GM18508 (cell line): ENCODE measurements at regions not wholly inside any gene's neighbourhood (a gene's known extent, or its start where the extent isn't known, plus 50 kb on each side); places are given as distances from the start of the nearest gene placed in this dataset.
"Not testable (repeated sequence)": the region's sequence is repeated elsewhere in the genome, so short reads cannot be mapped to it uniquely, and the experiment has no call there.

ENCODE experiments used
- ATAC-seq: cut with Tn5 transposase; IDR thresholded peaks from one replicate; pipeline ENCODE4 v1.9.1; 2021; ENCODE audit warnings: moderate number of reproducible peaks; ENCODE audit not compliant: insufficient read depth, unreplicated experiment

DNA sequence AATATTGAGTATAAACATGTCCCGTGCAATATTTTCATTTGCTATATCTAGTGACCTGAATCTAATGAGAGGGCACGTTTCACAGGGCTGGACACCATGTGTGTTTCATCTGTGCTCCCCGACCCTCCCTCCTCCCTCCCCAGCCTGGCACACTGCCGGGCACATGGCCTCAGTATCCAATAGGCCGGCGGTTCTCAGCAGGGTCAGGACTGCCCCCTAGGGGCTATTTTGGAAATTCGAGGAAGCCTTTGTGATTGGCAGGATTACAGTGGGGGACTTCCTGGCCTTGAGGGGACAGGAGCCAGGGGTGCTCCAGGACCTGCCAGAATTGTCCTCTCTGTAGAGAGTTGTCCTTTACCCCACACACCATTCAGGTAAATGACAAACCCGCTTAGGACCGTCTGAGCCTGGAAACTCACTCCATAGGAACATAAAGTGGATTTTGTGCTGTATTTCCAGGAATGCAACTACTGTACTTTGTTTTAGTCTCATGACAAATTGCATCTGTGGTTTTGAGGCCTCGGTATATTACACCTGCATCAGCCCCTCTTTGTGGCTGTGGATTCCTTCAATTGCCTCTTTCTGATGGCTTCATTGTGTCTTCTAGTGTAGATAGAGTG, 109.5 kb upstream of the SIM2 start:
- no peak for ATAC-seq

DNA sequence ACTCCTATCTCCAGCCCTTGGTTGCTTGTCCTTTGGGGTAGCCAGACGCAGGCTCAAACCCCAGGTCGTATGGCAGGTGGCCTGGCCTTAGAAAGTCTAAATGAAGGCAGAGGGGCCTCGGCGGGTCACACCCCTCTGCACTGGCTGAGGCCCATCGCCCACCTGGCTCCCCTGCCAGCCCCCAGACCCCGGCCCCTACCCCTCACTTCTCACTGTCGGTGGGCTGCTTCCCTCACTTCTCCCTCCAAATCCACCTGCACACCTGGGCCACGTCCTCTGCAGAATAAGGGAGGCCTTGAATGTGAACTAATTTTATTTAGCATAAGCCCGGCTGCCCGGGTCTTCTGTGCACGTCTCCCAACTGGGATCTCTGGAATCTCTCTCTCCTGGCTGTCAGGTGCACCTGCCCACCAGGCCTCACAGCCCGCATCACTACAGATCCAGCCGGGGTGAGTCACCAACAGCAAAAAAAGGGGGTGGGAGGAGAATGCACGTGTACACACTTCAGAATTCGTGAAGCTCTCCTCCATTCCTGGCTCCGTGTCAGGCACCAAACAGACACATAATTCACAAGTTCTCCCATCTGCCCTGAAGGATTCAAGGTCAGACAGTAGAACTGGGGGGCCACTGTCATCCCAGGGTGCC, 107.5 kb upstream of the SIM2 start:
- no peak for ATAC-seq

GRCh38 chr21:36596174-36596573, 102.7 kb upstream of the SIM2 start:
- no peak for ATAC-seq

- no peak for ATAC-seq
Measured at GRCh38 chr21:36601362-36601761, 97.6 kb upstream of the SIM2 start.

- no peak for ATAC-seq
Measured at GRCh38 chr21:36602735-36603134, 96.2 kb upstream of the SIM2 start.

GRCh38 chr21:36603221-36603620, 95.7 kb upstream of the SIM2 start:
- ATAC-seq, result no peak

- ATAC-seq, result no peak
Measured at GRCh38 chr21:36605426-36605825, 93.5 kb upstream of the SIM2 start.

DNA sequence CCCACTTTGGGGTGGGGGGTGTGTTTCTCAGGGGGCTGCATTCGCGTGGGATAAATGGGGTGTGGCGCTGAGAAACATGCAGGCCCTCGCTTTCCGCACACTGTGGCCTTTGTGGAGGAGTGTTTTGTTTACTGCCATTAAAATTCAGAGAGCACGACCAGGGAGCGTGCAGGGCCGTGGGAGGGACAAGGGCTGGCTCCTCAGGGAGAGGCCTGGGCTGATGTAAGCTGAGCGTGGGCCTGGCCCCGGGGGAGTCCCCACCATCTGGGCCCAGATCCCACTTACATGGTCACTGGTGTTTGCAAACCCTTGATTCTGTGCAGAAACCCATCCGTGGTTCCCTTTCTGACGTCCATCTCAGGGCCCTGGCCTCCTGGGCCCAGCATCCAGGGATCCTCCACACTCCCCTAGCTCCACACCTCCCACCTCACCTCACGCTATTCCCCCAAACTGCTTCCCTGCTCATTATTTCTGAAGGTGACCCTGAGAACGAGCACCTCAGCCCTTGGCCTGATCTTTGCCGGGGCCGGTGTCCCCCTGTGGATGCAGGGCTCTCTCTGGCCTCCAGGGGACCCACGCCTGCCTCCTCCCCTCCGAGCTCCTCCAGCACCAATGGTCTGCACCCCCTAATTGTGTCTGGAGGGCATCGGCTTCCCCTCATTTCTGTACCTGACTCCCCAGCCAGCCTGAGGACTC, 92.5 kb upstream of the SIM2 start:
- ATAC-seq, result no peak

GRCh38 chr21:36606983-36607325, 92.0 kb upstream of the SIM2 start:
- no peak for ATAC-seq

DNA sequence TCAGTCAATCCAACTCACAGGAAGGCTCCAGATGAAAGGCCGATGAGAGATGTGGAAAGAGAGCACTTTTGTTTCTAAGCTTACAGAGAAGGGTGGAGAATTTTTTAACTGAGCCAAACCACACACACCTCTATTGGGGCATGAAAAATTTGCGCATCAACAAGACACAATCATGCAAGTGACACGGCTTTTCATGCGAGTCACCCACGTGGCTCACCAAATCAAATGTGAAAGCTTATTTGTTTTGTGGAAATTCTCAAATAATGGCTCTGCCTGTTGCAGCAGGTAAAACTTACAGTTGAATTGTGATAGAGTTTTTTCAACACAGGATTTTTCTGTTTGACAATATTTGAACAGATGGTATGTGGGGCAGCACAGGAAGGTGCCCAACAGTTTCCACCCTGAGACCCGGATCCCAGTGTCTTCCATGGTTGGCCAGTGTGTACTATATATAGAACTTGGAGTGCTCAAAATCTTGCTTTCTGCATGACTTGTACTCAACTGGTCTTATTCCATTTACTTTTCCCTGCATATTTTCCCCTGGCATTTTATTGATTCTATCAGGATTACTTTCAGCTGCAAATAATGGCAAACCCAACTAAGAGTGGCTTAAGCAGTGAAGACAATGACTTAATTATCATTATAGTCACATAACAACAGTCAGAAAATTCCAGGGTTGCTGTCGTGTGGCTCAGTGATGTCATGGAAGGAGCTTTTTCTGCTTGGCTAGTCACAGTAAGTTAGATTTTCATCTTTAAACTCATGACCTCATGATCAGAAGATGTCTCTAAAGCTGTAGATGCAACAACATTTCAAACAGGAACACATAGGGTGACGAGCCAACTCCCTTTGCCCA, 90.6 kb upstream of the SIM2 start:
- ATAC-seq, result no peak

DNA sequence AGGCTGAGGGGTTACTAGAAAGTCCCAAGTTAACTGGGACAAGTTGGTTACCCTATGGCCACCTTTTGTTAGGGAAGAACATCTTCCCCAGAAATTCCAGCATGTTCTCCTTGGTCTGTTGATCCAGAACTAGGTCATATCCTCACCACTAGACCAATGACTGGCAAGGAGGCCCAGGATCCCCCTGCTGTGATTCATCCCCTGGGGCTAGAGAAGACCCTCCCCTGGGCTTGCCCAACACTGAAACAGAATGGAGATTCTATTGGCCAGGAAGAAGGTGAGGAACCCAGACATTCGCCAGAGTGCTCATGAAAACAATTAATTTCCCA, 90.1 kb upstream of the SIM2 start:
- ATAC-seq, result no peak

DNA sequence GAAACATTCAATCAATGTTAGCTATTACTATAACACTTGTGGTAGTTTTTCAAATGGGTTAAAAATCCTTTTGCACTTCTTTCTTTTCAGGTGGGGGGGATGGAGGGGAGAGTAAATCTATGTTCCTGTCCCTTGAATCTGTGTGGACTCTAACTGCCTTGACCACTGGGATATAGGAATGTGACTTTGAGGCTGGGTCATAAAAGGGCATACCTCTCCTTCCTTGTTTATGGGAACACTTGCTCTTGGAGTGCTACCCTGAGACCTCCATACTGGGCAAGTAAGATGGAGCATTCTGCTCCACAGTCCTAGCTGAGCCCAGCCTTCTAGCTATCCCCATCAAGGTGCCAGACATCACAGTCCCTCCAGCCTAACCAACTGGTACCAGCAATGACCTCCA, 89.3 kb upstream of the SIM2 start:
- no peak for ATAC-seq

DNA sequence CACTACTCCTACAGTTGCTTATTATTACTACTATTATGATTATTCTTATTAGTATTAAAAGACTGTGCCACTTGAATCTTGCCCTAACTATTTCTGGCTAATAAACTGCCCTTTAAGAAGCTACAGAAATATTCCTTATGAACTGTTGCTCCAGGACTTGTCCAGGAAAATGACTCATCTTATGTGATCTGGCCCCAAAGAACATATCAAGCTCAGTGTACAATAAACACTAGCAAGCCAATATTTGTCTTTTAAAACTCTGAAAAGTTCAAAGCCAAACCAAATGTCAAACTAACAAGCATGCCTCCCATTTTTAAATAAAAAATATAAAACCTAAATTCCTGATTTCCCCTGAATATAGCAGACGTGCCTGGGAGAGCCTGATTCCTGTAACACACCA, 88.7 kb upstream of the SIM2 start:
- no peak for ATAC-seq

- no peak for ATAC-seq
Measured at GRCh38 chr21:36610935-36611334, 88.0 kb upstream of the SIM2 start.

DNA sequence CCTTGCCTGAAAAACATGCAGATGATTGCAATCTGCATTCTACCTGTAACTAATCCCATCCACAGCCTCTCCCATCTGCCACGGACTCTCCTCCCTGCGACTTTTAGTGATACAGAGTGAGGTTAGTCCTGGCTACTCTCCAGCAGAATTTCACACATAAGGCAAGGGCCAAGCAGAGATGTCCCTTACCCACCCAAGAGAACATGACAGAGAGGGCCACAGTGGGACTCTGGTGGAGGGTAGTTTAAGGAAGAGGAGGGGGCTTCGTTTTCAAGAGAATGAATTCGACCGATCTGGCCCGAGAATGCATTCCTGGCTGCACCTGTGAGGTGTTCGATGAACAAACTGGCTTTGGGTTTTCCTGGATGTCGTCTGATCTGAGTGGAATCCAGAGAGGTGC, 87.5 kb upstream of the SIM2 start:
- ATAC-seq, result no peak

GRCh38 chr21:36613059-36613458, 85.9 kb upstream of the SIM2 start:
- ATAC-seq, result no peak

DNA sequence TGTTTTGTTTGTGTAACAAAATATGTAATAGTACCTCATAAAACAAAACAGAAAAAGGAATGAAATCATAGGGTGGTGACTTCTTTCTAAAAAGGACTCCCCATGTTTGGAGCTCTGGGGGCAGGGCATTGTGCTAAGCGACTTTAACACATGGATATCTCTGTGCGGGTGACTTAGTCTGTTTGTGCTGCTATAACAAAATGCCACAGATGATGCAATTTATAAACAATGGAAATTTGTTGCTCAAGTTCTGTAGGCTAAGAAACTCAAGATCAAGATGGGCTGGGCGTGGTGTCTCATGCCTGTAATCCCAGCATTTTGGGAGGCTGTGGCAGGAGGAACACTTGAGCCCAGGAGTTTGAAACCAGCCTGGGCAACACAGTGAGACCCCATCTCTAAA, 85.4 kb upstream of the SIM2 start:
- ATAC-seq, result no peak

- no peak for ATAC-seq
Measured at GRCh38 chr21:36615274-36615964, 83.5 kb upstream of the SIM2 start.

- not testable (repeated sequence) for ATAC-seq
Measured at GRCh38 chr21:36616773-36617172, 82.1 kb upstream of the SIM2 start.

DNA sequence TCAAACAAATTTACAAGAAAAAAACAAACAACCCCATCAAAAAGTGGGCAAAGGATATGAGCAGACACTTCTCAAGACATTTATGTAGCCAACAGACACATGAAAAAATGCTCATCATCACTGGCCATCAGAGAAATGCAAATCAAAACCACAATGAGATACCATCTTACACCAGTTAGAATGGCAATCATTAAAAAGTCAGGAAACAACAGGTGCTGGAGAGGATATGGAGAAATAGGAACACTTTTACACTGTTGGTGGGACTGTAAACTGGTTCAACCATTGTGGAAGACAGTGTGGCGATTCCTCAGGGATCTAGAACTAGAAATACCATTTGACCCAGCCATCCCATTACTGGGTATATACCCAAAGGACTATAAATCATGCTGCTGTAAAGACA, 77.1 kb upstream of the SIM2 start:
- ATAC-seq, result not testable (repeated sequence)

DNA sequence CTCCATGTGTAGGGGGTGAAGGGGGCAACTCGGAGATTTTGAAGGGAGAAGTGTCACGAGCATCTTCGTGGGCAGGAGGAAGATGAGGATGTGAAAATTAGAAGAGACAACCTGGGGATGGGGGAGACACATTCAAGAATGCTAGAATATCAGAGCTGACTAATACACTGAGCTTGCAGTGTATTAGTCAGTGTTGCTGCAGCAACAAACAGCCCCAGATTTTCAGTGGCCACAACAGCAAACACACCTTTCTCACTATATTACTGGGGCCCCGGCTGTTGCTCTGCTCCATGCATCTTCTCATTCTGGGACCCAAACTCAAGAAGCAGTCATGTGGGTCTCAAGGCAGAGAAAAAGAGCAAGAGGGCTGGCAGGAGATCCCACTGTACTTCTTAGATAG, 74.8 kb upstream of the SIM2 start:
- ATAC-seq, result no peak
